Fibroblast of skin of left biceps (primary cell): ENCODE measurements at regions not wholly inside any gene's neighbourhood (a gene's known extent, or its start where the extent isn't known, plus 50 kb on each side); places are given as distances from the start of the nearest gene placed in this dataset.
"Not testable (repeated sequence)": the region's sequence is repeated elsewhere in the genome, so short reads cannot be mapped to it uniquely, and the experiment has no call there.

Experiments used
- DNase-seq, 2 experiments: peaks; one replicate each; pipeline ENCODE4 v3.0.0-alpha.2; 2013; ENCODE audit warnings: low read depth in 2 of 2

- no peak for DNase-seq
Measured at GRCh38 chr11:69869311-69869939, 50.2 kb upstream of the FGF3 start.

GRCh38 chr11:69870766-69871165, 51.5 kb upstream of the FGF3 start:
- no peak for DNase-seq

- no peak for DNase-seq
Measured at GRCh38 chr11:69873166-69874077, 54.2 kb upstream of the FGF3 start.

- no peak for DNase-seq
Measured at GRCh38 chr11:69874178-69874983, 55.2 kb upstream of the FGF3 start.

GRCh38 chr11:69874984-69875624, 55.9 kb upstream of the FGF3 start:
- no peak for DNase-seq

- DNase-seq: no peak
Measured at GRCh38 chr11:69876013-69876412, 56.8 kb upstream of the FGF3 start.

- no peak for DNase-seq
Measured at GRCh38 chr11:69877235-69877634, 58.0 kb upstream of the FGF3 start.

GRCh38 chr11:69877704-69878103, 58.5 kb upstream of the FGF3 start:
- DNase-seq: not testable (repeated sequence)

GRCh38 chr11:69878144-69878883, 59.1 kb upstream of the FGF3 start:
- no peak for DNase-seq

- DNase-seq: no peak
Measured at GRCh38 chr11:69878927-69879728, 59.9 kb upstream of the FGF3 start.

- no peak for DNase-seq
Measured at GRCh38 chr11:69879729-69880005, 60.5 kb upstream of the FGF3 start.

GRCh38 chr11:69880041-69880825, 61.0 kb upstream of the FGF3 start:
- DNase-seq: no peak

GRCh38 chr11:69880826-69881445, 61.7 kb upstream of the FGF3 start:
- DNase-seq: no peak

GRCh38 chr11:69881467-69882269, 62.5 kb upstream of the FGF3 start:
- DNase-seq: no peak

GRCh38 chr11:69882270-69882608, 63.0 kb upstream of the FGF3 start:
- DNase-seq: no peak

- no peak for DNase-seq
Measured at GRCh38 chr11:69883292-69884255, 64.4 kb upstream of the FGF3 start.

GRCh38 chr11:69884286-69884685, 65.1 kb upstream of the FGF3 start:
- no peak for DNase-seq
